Memory B cell (primary cell): ENCODE measurements at regions not wholly inside any gene's neighbourhood (a gene's known extent, or its start where the extent isn't known, plus 50 kb on each side); places are given as distances from the start of the nearest gene placed in this dataset.

Source experiments
- ATAC-seq: fragments of 150-1000 bp; cut with Tn5 transposase; 2 replicates; pipeline ENCODE4 v1.10.0; 2021; ENCODE audit warnings: low read depth, mild to moderate bottlenecking, moderate library complexity
- DNase-seq, 2 donors: peaks; one replicate each; pipeline ENCODE4 v3.0.0; 2022; ENCODE audit warnings: low spot score in 2 of 2
- H3K27ac Mint-ChIP-seq: one replicate; pipeline ENCODE4 v1.8.0; 2022; ENCODE audit warnings: mild to moderate bottlenecking, moderate library complexity, mixed read lengths
- H3K27me3 Mint-ChIP-seq: one replicate; pipeline ENCODE4 v1.8.0; 2022; ENCODE audit warnings: mixed read lengths
- H3K36me3 Mint-ChIP-seq: one replicate; pipeline ENCODE4 v1.8.0; 2022; ENCODE audit warnings: mild to moderate bottlenecking, mixed read lengths
- H3K4me1 Mint-ChIP-seq: one replicate; pipeline ENCODE4 v1.8.0; 2022; ENCODE audit warnings: mixed read lengths
- H3K4me3 Mint-ChIP-seq: one replicate; pipeline ENCODE4 v1.8.0; 2022; ENCODE audit warnings: mild to moderate bottlenecking, moderate library complexity, mixed read lengths
- H3K9me3 Mint-ChIP-seq: one replicate; pipeline ENCODE4 v1.8.0; 2022; ENCODE audit warnings: mixed read lengths

DNA sequence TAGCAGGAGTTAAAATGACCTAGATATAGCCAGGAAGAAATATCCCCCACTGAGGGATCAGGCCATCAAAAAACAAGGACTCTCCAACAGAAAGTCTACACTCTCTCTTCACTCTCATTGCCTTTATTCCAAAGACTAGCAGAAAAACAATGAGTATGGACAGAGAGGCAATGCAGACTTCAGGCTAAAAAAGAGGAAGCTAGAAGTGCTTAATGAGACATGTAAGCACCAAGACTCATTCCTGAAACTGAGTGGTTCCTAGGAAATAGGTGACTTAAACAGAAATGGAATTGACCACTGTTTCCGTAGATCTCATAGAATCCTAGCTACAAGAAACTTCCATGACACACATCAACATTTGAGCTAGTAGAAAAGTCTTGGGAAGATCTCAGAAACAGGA lies 387.3 kb downstream of the KDM5D start:
- ATAC-seq: no peak

DNA sequence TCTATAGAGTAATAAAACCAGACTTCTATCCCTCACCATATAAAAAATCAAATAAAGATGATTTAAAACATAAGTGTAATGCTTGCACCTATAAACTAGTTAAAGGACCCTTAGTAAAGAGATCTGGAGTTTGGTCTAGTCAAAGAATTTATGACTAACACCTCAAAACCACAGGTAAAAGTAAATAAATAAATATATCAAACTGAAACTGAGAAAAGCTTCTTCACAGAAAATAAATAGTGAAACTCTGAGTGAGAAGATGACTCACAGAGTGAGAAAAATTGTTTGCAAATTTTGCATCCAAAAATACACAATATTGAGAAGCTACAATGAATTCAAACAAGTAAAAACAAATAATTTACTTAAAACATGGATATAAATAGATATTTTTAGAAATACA lies 387.8 kb downstream of the KDM5D start:
- Mint-ChIP-seq H3K27ac (no peak overlapping the region), H3K9me3 (no peaks in the 10 kb centered on the region), H3K4me1 (no peaks in the 10 kb centered on the region), H3K27me3 (no peaks in the 10 kb centered on the region), H3K36me3 (no peaks in the 10 kb centered on the region), H3K4me3 (no peak overlapping the region)
- DNase-seq (no peak), ATAC-seq (no peak)

More for the DNA sequence above, 387.3 kb downstream of the KDM5D start:
- no peaks in the 10 kb centered on the region for H3K27me3 Mint-ChIP-seq
- H3K36me3 Mint-ChIP-seq: no peaks in the 10 kb centered on the region
- no peak for DNase-seq
- no peak overlapping the region for H3K4me3 Mint-ChIP-seq
- no peaks in the 10 kb centered on the region for H3K4me1 Mint-ChIP-seq
- no peak overlapping the region for H3K27ac Mint-ChIP-seq
- H3K9me3 Mint-ChIP-seq: no peaks in the 10 kb centered on the region

DNA sequence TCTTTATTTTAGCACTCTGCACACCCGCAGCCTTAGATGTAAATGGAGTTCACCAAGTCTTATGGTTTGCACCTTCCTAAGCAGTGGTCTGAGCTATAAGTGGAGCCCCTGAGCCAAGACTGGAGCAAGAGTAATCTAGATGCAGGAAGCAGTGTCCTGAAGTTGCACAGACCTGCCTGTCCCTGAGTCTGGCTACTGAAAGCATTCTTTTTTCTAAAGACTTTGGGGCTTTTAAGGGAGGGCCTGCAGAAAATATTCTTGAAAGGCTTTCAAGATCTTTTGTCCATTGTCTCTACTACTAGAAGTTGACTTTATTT lies 389.7 kb downstream of the KDM5D start:
- DNase-seq (no peak), ATAC-seq (no peak)
- H3K9me3 Mint-ChIP-seq: no peaks in the 10 kb centered on the region
- no peak overlapping the region for H3K4me3 Mint-ChIP-seq
- no peaks in the 10 kb centered on the region for H3K27me3 Mint-ChIP-seq
- no peak overlapping the region for H3K27ac Mint-ChIP-seq
- H3K36me3 Mint-ChIP-seq: no peaks in the 10 kb centered on the region
- no peaks in the 10 kb centered on the region for H3K4me1 Mint-ChIP-seq

DNA sequence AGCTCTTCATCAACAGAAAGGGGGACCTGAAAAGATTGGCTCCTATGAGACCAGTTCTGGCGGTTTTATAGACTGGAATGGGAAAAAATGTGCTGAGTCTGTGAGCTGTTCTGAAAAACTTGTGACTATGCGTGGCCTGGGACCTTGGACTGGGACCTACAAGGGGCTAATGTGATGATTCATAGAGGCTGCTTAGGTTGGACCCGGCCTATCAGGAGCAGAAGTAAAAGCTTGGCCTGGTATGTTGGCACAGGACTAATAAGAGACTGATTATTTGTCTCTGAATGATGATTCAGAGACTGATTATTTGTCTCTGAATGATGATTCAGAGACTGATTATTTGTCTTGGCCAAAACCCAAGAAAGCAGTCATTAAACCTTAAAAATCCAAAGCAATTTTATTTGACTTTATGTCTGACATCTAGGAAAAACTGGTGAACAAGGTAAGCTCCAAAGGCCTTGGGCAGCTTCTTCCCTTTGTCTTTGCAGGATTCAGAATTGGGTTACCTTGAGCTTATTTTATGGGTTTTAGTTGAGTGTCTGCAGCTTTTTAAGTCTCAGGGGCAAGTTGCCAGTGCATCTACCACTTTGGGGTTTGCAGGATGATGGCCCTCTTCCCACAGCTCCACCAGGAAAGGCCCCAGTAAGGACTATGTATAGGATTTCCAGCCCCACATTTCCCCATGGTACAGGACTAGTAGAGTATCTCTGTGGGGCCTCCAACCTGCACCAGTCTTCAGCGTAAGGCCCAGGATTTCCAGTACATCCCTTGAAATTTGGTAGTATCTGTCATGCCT lies 390.3 kb downstream of the KDM5D start:
- Mint-ChIP-seq H3K9me3 (no peaks in the 10 kb centered on the region), H3K27ac (no peak overlapping the region), H3K4me1 (no peaks in the 10 kb centered on the region), H3K4me3 (no peak overlapping the region), H3K36me3 (no peaks in the 10 kb centered on the region), H3K27me3 (no peaks in the 10 kb centered on the region)
- DNase-seq (no peak), ATAC-seq (no peak)

DNA sequence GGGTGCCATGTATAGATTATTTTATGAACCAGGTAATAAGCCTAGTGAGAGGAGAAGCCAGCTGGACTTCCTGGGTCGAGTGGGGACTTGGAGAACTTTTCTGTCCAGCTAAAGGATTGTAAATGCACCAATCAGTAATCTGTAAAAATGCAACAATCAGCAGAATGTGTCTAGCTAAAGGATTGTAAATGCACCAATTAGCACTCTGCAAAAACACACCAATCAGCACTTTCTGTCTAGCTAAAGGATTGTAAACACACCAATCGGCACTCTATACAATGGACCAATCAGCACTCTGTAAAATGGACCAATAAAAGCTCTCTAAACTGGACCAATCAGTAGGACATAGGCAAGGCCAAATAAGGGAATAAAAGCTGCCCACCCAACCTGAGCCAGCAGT lies 392.9 kb downstream of the KDM5D start:
- no peak for ATAC-seq
- Mint-ChIP-seq H3K36me3 (no peaks in the 10 kb centered on the region), H3K27me3 (no peaks in the 10 kb centered on the region), H3K4me3 (no peak overlapping the region), H3K27ac (no peak overlapping the region), H3K4me1 (no peaks in the 10 kb centered on the region), H3K9me3 (no peaks in the 10 kb centered on the region)
- DNase-seq: no peak

DNA sequence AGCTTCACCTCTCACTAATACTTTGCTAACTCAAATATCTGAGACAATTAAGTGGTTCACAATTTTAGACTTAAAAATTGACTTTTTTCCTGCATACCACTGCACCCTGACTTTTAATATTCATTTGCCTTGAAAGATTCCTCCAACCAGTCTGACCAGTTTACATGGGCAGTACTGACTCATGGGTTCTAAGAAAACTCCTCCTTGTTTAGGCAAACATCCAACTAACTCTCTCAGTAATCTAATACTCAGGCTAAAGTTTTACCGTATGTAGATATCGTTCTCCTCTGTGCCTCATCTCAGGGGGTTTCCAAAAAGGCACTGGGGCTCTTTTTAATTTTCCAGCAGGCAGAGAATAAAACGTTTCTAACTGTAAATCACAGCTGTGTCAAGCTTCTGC lies 422.8 kb downstream of the KDM5D start:
- peaks cover 2% of the 10 kb centered on the region for H3K9me3 Mint-ChIP-seq
- no peak overlapping the region for H3K4me3 Mint-ChIP-seq
- H3K4me1 Mint-ChIP-seq: no peaks in the 10 kb centered on the region
- no peak overlapping the region for H3K27ac Mint-ChIP-seq
- H3K27me3 Mint-ChIP-seq: no peaks in the 10 kb centered on the region
- H3K36me3 Mint-ChIP-seq: no peaks in the 10 kb centered on the region
- DNase-seq: no peak
- no peak for ATAC-seq

DNA sequence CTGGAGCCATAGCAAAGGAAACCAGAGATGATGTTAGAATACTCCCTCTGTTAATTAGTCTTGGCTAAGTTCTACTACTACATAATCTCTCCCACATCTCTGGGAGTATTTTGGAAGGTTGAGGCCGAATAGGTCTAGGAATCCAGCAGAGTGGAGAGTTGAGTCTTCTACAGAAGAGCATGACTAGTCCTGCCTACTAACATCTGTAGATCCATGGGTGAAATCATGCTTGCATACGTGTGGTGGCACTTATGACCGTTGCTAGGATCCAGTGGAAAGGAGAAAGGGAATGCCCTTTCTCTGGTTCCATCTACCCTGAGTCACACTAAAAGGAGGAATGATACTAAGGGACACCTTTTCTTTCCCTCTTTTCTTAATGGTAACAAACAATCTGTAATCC lies 425.4 kb downstream of the KDM5D start:
- Mint-ChIP-seq H3K27me3 (peaks cover 2% of the 10 kb centered on the region), H3K4me3 (no peak overlapping the region), H3K36me3 (no peaks in the 10 kb centered on the region), H3K27ac (no peak overlapping the region), H3K9me3 (peaks cover 3% of the 10 kb centered on the region), H3K4me1 (no peaks in the 10 kb centered on the region)
- no peak for DNase-seq
- ATAC-seq: no peak

DNA sequence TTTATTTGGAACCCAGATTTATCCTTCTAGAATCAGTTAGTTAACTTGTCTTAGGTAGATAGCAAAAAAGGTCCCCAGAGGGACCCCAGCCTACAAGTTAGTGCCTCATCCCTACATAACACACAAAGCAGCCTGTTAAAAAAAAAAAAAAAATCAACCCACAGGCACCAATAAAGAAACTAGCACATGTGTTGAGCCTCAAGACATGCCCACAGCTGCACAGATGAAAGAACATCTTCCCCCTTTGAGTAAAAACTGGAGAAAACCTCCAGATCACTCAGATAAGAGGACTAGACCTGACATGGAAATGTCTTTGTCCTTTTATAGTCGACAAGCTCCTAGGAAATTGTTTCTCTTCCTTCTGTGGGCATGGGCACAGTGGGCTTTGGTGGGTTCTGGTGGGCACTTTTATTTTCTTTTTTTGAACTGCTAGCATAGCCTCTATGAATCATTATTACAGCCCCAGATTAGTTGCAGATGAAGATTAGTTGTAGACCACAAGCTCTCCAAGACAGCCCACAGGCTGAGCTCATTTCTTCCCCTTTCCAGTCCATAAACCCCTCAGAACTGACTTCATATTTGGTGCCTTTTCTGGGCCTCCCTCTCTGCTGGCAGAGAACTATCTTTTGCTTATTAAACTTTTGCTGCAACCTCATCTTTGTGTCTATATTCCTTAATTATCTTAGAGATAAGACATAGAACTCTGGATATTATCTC lies 427.1 kb downstream of the KDM5D start:
- H3K27ac Mint-ChIP-seq: no peak overlapping the region

DNA sequence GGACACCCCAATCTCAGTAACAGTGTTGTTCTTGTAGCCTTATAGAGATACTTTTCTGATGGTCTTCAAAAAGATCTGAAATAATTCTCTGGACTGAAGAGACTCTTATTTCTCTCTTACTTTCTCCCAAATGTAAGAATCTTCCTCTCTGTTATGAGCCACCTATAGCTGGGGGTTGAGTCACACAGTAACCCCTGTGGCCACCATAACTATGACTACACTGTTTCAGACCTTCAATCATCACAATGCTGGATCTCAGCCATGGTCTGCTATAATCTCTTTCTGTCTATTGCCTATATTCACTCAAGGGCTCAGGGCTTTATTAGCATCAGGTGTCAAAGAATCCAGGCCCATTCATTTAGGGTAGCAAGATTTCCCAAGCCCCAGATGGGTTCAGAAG lies 436.9 kb downstream of the KDM5D start:
- H3K4me3 Mint-ChIP-seq: no peak overlapping the region
- ATAC-seq: no peak

More for the DNA sequence above, 427.1 kb downstream of the KDM5D start:
- DNase-seq: no peak
- Mint-ChIP-seq H3K9me3 (peaks cover 3% of the 10 kb centered on the region), H3K36me3 (no peaks in the 10 kb centered on the region), H3K4me1 (no peaks in the 10 kb centered on the region), H3K27me3 (peaks cover 2% of the 10 kb centered on the region), H3K4me3 (no peak overlapping the region)
- no peak for ATAC-seq

DNA sequence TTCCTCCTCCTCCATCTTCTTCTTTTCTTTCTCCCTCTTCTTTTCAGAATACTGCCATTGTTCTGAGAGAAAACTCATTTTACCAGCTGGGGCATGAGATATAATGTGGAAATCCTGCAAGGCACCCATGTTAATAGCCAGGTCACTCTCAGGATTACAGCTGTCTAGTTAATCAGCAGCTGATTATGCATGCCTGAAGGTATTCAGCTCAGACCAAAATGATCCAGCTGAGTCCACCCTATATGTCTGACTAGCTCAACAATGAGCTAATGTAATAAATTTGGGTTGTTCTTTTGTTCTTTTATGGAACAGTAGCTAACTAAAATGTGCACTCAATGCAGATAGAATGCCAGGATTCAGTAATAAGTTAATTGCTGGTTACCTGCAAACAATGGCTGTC lies 441.4 kb downstream of the KDM5D start:
- no peak overlapping the region for H3K27ac Mint-ChIP-seq
- H3K36me3 Mint-ChIP-seq: no peaks in the 10 kb centered on the region
- no peak overlapping the region for H3K4me3 Mint-ChIP-seq
- ATAC-seq: no peak
- H3K9me3 Mint-ChIP-seq: peaks cover 3% of the 10 kb centered on the region
- no peak for DNase-seq
- H3K4me1 Mint-ChIP-seq: no peaks in the 10 kb centered on the region
- no peaks in the 10 kb centered on the region for H3K27me3 Mint-ChIP-seq

More for the DNA sequence above, 436.9 kb downstream of the KDM5D start:
- Mint-ChIP-seq H3K9me3 (peaks cover 3% of the 10 kb centered on the region), H3K27ac (no peak overlapping the region), H3K36me3 (no peaks in the 10 kb centered on the region), H3K27me3 (no peaks in the 10 kb centered on the region), H3K4me1 (no peaks in the 10 kb centered on the region)
- no peak for DNase-seq

DNA sequence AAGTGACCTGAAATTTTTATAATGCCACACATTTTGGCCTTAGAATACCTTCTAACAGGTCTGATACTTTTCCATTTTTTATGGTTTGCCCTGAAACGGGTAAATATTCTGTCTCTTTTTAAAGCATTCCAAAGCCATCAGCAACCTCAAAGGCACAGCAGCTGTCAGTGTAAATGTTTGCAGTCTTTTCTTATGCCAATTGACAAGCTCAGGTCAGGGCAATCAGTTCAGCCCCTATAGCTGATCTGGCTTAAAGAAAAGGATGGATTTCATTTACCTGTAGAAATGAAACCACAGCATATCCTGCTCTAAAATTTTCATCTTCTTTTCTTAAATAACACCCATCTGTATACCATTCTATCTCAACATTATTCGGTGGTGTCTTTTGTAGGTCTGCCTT lies 453.6 kb downstream of the KDM5D start:
- Mint-ChIP-seq H3K27me3 (no peaks in the 10 kb centered on the region), H3K27ac (no peak overlapping the region)
- ATAC-seq: no peak

DNA sequence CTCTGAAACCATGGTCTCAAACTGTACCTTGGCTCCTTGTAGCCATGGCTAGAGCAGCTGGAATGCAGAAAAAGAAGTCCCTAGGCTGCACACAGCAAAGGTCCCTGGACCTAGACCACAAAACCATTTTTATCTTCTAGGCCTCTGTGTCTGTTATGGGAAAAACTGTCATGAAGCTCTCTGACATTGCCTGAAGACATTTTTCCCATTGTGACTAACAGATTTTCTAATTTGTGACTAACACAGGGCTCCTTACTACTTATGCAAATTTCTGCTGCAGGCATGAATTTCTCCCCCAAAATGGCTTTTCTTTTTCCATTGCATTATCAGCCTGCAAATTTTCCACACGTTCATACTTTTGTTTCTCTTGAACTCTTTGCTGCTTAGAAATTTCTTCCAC lies 470.4 kb downstream of the KDM5D start:
- no peaks in the 10 kb centered on the region for H3K4me1 Mint-ChIP-seq
- ATAC-seq (no peak), DNase-seq (no peak)
- H3K9me3 Mint-ChIP-seq: no peaks in the 10 kb centered on the region
- no peaks in the 10 kb centered on the region for H3K27me3 Mint-ChIP-seq
- H3K4me3 Mint-ChIP-seq: no peak overlapping the region
- H3K27ac Mint-ChIP-seq: no peak overlapping the region
- H3K36me3 Mint-ChIP-seq: no peaks in the 10 kb centered on the region

More for the DNA sequence above, 453.6 kb downstream of the KDM5D start:
- no peak for DNase-seq
- H3K36me3 Mint-ChIP-seq: no peaks in the 10 kb centered on the region
- no peaks in the 10 kb centered on the region for H3K4me1 Mint-ChIP-seq
- no peaks in the 10 kb centered on the region for H3K9me3 Mint-ChIP-seq
- no peak overlapping the region for H3K4me3 Mint-ChIP-seq

DNA sequence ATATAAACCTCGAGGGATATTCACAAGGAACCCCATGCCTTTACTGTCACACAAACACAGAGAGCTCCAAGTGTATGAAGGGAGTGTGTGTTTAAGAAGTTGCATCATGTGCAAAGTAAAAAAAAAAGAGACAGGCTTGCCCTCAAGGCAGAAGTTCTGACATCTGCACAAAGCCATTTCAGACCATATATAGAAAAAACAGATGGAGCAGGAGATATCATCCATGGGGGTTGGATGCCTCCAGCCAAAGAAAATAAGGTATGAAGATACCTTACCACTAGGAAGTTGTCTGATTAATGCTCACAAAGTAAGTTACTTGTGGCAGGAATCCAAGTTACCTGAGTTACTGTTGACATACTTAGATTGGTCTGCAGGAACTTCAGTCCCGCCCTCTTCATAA lies 476.2 kb downstream of the KDM5D start:
- H3K9me3 Mint-ChIP-seq: no peaks in the 10 kb centered on the region
- H3K27me3 Mint-ChIP-seq: no peaks in the 10 kb centered on the region
- no peak overlapping the region for H3K27ac Mint-ChIP-seq
- DNase-seq (no peak), ATAC-seq (no peak)
- no peaks in the 10 kb centered on the region for H3K4me1 Mint-ChIP-seq
- no peaks in the 10 kb centered on the region for H3K36me3 Mint-ChIP-seq
- H3K4me3 Mint-ChIP-seq: no peak overlapping the region

DNA sequence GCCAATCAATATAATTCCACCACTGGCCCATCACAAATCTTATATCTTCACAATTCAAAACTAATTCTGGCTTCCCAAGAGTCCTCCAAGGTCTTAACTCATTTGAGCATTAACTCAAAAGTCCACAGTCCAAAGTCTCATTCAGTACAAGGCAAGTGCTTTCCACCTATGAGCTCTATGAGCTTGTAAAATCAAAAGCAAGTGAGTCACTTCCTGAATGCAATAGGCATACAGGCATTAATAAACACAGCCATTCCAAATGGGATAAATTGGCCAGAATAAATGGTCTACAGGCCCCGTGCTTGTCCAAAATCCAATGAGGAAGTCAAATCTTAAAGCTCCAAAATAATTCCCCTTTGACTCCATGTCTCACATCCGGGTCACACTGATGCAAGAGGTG lies 479.1 kb downstream of the KDM5D start:
- DNase-seq (no peak), ATAC-seq (no peak)
- H3K27me3 Mint-ChIP-seq: no peaks in the 10 kb centered on the region
- H3K4me1 Mint-ChIP-seq: no peaks in the 10 kb centered on the region
- no peaks in the 10 kb centered on the region for H3K9me3 Mint-ChIP-seq
- H3K36me3 Mint-ChIP-seq: no peaks in the 10 kb centered on the region
- no peak overlapping the region for H3K27ac Mint-ChIP-seq
- no peak overlapping the region for H3K4me3 Mint-ChIP-seq

DNA sequence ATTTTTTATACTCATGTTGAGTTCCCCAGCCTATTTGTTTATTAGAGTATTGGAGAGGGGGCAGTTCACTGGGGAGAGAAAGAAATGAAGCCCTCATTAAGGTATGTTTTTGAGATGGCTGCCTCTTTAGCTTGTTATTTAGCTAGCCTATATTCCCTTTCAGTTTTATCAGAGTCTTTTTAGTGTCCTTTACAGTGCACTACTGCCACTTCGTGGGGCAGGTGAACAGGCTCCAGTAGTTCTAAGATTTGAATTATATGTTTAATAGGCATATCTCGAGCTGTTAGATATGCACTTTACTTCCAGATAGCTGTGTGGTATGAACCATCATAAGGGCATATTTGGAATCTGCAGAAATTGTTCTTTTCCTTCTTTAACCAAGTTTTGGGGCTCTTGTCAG lies 482.2 kb downstream of the KDM5D start:
- no peak overlapping the region for H3K4me3 Mint-ChIP-seq
- no peak for ATAC-seq
- no peaks in the 10 kb centered on the region for H3K9me3 Mint-ChIP-seq
- H3K36me3 Mint-ChIP-seq: no peaks in the 10 kb centered on the region
- DNase-seq: no peak
- no peaks in the 10 kb centered on the region for H3K4me1 Mint-ChIP-seq
- no peak overlapping the region for H3K27ac Mint-ChIP-seq
- H3K27me3 Mint-ChIP-seq: no peaks in the 10 kb centered on the region
